Parathyroid adenoma (tissue), 2 donors: ENCODE measurements at regions not wholly inside any gene's neighbourhood (a gene's known extent, or its start where the extent isn't known, plus 50 kb on each side); places are given as distances from the start of the nearest gene placed in this dataset.

ENCODE experiments used
- H2AFZ ChIP-seq: fragments of 300-600 bp; sonication (generic); one replicate; pipeline ENCODE4 v1.7.0; 2017; ENCODE audit warnings: antibody characterized with exemption, mild to moderate bottlenecking
- H3K27ac ChIP-seq: fragments of 300-600 bp; sonication (generic); one replicate; pipeline ENCODE4 v1.7.0; 2017
- H3K27me3 ChIP-seq: fragments of 300-600 bp; sonication (generic); one replicate; pipeline ENCODE4 v1.7.0; 2017; ENCODE audit warnings: low read length; ENCODE audit not compliant: control insufficient read depth, insufficient read depth
- H3K36me3 ChIP-seq: fragments of 300-600 bp; sonication (generic); one replicate; pipeline ENCODE4 v1.7.0; 2017; ENCODE audit warnings: low read length; ENCODE audit not compliant: control insufficient read depth, insufficient read depth
- H3K4me1 ChIP-seq: fragments of 300-600 bp; sonication (generic); one replicate; pipeline ENCODE4 v1.7.0; 2017; ENCODE audit warnings: control low read depth
- H3K4me2 ChIP-seq: fragments of 300-600 bp; sonication (generic); one replicate; pipeline ENCODE4 v1.7.0; 2017; ENCODE audit warnings: low read length
- H3K4me3 ChIP-seq: fragments of 300-600 bp; sonication (generic); one replicate; pipeline ENCODE4 v1.7.0; 2017; ENCODE audit warnings: low read depth, low read length
- H3K79me2 ChIP-seq: fragments of 300-600 bp; sonication (generic); one replicate; pipeline ENCODE4 v1.7.0; 2017; ENCODE audit warnings: control low read depth
- H3K9ac ChIP-seq: fragments of 300-600 bp; sonication (generic); one replicate; pipeline ENCODE4 v1.7.0; 2017; ENCODE audit warnings: mild to moderate bottlenecking
- H3K9me3 ChIP-seq: fragments of 300-600 bp; sonication (generic); one replicate; pipeline ENCODE4 v1.7.0; 2017; ENCODE audit warnings: low read length; ENCODE audit not compliant: control insufficient read depth
- TF ChIP-seq, protein P1 (sequence below): fragments of 300-600 bp; sonication (generic); IDR thresholded peaks from one replicate; pipeline ENCODE4 v1.7.0; 2017; ENCODE audit warnings: antibody characterized with exemption, mild to moderate bottlenecking
- donor health status: primary hyperparathyroidism.

DNA sequence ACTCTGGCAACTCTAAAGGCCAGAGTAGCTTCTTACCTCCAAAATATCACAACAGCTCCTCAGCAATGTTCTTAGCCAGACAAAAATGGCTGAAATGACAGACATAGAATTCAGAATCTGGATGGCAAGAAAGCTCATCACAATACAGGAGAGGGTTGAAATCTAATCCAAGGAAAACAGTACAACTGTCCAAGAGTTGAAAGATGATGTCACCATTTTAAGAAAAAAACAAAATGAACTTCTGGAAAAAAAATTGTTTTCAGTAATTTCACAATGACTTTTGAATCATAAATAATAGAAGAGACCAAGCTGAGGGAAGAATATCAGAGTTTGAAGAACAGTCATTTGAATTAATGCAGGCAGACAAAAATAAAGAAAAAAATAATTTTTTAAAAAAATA, 479.5 kb downstream of the ZWINT start:
- H2AFZ ChIP-seq = no peak overlapping the region

DNA sequence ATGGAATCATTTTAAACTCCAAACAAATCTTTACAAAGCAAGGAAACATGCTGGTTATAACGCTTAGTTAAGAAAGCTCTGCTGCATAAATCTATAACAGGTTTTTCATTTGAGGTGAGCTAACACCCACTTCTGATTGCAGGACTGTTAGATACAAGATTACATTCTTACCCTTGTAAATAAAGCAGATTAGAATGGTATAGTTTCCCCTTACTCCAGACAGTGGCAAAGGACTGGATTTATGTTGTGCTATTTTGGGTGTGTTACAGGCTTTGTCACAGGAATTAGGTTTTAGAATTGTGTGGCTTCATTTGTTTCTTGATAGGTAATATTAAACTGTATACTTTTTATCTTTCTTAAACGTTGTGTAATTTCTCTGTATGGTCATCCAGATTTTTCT, 487.6 kb downstream of the ZWINT start:
- Histone ChIP-seq H3K4me3 (no peak overlapping the region), H3K79me2 (no peaks in the 10 kb centered on the region), H3K27ac (no peak overlapping the region), H3K4me1 (no peaks in the 10 kb centered on the region), H3K36me3 (no peaks in the 10 kb centered on the region), H2AFZ (no peak overlapping the region), H3K9ac (no peak overlapping the region), H3K4me2 (no peak overlapping the region), H3K9me3 (no peaks in the 10 kb centered on the region), H3K27me3 (no peaks in the 10 kb centered on the region)
- TF ChIP-seq, protein P1, sequence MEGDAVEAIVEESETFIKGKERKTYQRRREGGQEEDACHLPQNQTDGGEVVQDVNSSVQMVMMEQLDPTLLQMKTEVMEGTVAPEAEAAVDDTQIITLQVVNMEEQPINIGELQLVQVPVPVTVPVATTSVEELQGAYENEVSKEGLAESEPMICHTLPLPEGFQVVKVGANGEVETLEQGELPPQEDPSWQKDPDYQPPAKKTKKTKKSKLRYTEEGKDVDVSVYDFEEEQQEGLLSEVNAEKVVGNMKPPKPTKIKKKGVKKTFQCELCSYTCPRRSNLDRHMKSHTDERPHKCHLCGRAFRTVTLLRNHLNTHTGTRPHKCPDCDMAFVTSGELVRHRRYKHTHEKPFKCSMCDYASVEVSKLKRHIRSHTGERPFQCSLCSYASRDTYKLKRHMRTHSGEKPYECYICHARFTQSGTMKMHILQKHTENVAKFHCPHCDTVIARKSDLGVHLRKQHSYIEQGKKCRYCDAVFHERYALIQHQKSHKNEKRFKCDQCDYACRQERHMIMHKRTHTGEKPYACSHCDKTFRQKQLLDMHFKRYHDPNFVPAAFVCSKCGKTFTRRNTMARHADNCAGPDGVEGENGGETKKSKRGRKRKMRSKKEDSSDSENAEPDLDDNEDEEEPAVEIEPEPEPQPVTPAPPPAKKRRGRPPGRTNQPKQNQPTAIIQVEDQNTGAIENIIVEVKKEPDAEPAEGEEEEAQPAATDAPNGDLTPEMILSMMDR = no peak

More for the DNA sequence above, 479.5 kb downstream of the ZWINT start:
- Histone ChIP-seq H3K4me3 (no peak overlapping the region), H3K9me3 (no peaks in the 10 kb centered on the region), H3K27me3 (no peaks in the 10 kb centered on the region), H3K4me1 (no peaks in the 10 kb centered on the region), H3K4me2 (no peak overlapping the region), H3K36me3 (no peaks in the 10 kb centered on the region), H3K27ac (no peak overlapping the region), H3K9ac (no peak overlapping the region), H3K79me2 (no peaks in the 10 kb centered on the region)
- TF ChIP-seq, protein P1 = no peak

- Histone ChIP-seq H2AFZ (no peak overlapping the region), H3K9ac (no peak overlapping the region), H3K4me2 (no peak overlapping the region), H3K27me3 (no peaks in the 10 kb centered on the region), H3K4me3 (no peak overlapping the region), H3K27ac (no peak overlapping the region), H3K4me1 (no peaks in the 10 kb centered on the region), H3K79me2 (no peaks in the 10 kb centered on the region), H3K9me3 (no peaks in the 10 kb centered on the region), H3K36me3 (no peaks in the 10 kb centered on the region)
- TF ChIP-seq, protein P1 = no peak
Observed at GRCh38 chr10:55870186-55870585, 490.9 kb downstream of the ZWINT start.

- Histone ChIP-seq H3K4me2 (no peak overlapping the region), H3K27ac (no peak overlapping the region), H3K9ac (no peak overlapping the region), H3K36me3 (no peaks in the 10 kb centered on the region), H3K9me3 (no peaks in the 10 kb centered on the region), H3K4me3 (no peak overlapping the region), H3K27me3 (no peaks in the 10 kb centered on the region), H3K79me2 (no peaks in the 10 kb centered on the region), H3K4me1 (no peaks in the 10 kb centered on the region), H2AFZ (no peak overlapping the region)
- TF ChIP-seq, protein P1 = no peak
Observed at GRCh38 chr10:55867848-55868247, 493.2 kb downstream of the ZWINT start.

- no peaks in the 10 kb centered on the region for H3K79me2 ChIP-seq
- H3K4me1 ChIP-seq = no peaks in the 10 kb centered on the region
- no peak overlapping the region for H2AFZ ChIP-seq
- no peak overlapping the region for H3K4me2 ChIP-seq
- no peak overlapping the region for H3K9ac ChIP-seq
- H3K27ac ChIP-seq = no peak overlapping the region
- H3K36me3 ChIP-seq = no peaks in the 10 kb centered on the region
- no peaks in the 10 kb centered on the region for H3K27me3 ChIP-seq
- H3K9me3 ChIP-seq = no peaks in the 10 kb centered on the region
- TF ChIP-seq, protein P1 = no peak
- no peak overlapping the region for H3K4me3 ChIP-seq
Observed at GRCh38 chr10:55858730-55859129, 502.3 kb downstream of the ZWINT start.
